GM23338 (cell line): ENCODE measurements at regions not wholly inside any gene's neighbourhood (a gene's known extent, or its start where the extent isn't known, plus 50 kb on each side); places are given as distances from the start of the nearest gene placed in this dataset.

Source experiments
- ATAC-seq: fragments of 200-7000 bp; cut with Tn5 transposase; 3 replicates; pipeline ENCODE4 v1.9.1; 2020
- DNase-seq: peaks from one replicate; pipeline ENCODE4 v3.0.0-alpha.2; 2015; ENCODE audit warnings: low spot score
- H2AFZ ChIP-seq: fragments of 200-600 bp; sonication (generic); 2 replicates; pipeline ENCODE4 v1.8.0; 2016; ENCODE audit warnings: antibody characterized with exemption, mild to moderate bottlenecking, moderate library complexity
- H3F3A ChIP-seq: fragments of 200-600 bp; sonication (generic); replicated peaks from 2 replicates; pipeline ENCODE4 v1.8.0; 2017; ENCODE audit warnings: antibody characterized with exemption, mixed run types, low read depth
- H3K27ac ChIP-seq: fragments of 200-600 bp; sonication (generic); 2 replicates; pipeline ENCODE4 v1.6.1; 2016; ENCODE audit warnings: low read depth
- H3K27me3 ChIP-seq: fragments of 200-600 bp; sonication (generic); 2 replicates; pipeline ENCODE4 v1.8.0; 2016; ENCODE audit warnings: mild to moderate bottlenecking, mixed run types, moderate library complexity; ENCODE audit not compliant: insufficient read depth
- H3K36me3 ChIP-seq: fragments of 200-600 bp; sonication (generic); 2 replicates; pipeline ENCODE4 v1.8.0; 2016; ENCODE audit warnings: mild to moderate bottlenecking; ENCODE audit not compliant: insufficient read depth
- H3K4me1 ChIP-seq: fragments of 200-600 bp; sonication (generic); 2 replicates; pipeline ENCODE4 v1.8.0; 2016; ENCODE audit warnings: mild to moderate bottlenecking, moderate library complexity; ENCODE audit not compliant: insufficient read depth
- H3K4me2 ChIP-seq: fragments of 200-600 bp; sonication (generic); 2 replicates; pipeline ENCODE4 v1.7.1; 2017; ENCODE audit warnings: mixed run types
- H3K4me3 ChIP-seq: fragments of 200-600 bp; sonication (generic); 2 replicates; pipeline ENCODE4 v1.6.1; 2016; ENCODE audit warnings: mixed run types
- H3K79me2 ChIP-seq: fragments of 200-600 bp; sonication (generic); replicated peaks from 2 replicates; pipeline ENCODE4 v1.8.0; 2017; ENCODE audit warnings: mild to moderate bottlenecking; ENCODE audit not compliant: insufficient read depth
- H3K9me2 ChIP-seq: fragments of 200-600 bp; sonication (generic); 2 replicates; pipeline ENCODE4 v1.8.0; 2017; ENCODE audit not compliant: insufficient read depth
- H4K20me1 ChIP-seq: fragments of 200-600 bp; sonication (generic); replicated peaks from 2 replicates; pipeline ENCODE4 v1.8.0; 2017; ENCODE audit warnings: mild to moderate bottlenecking; ENCODE audit not compliant: insufficient read depth
- H3K27ac Mint-ChIP-seq: 2 replicates; pipeline ENCODE4 v1.8.0; 2020; ENCODE audit warnings: inconsistent platforms, mild to moderate bottlenecking, moderate library complexity, mixed read lengths
- H3K27me3 Mint-ChIP-seq: 3 replicates; pipeline ENCODE4 v1.8.0; 2022; ENCODE audit warnings: low read depth, mild to moderate bottlenecking, moderate library complexity, mixed read lengths, inconsistent platforms; ENCODE audit not compliant: insufficient read depth, poor library complexity
- H3K36me3 Mint-ChIP-seq: 3 replicates; pipeline ENCODE4 v1.8.0; 2021; ENCODE audit warnings: low read depth, mild to moderate bottlenecking, inconsistent platforms, moderate library complexity, mixed read lengths
- H3K4me1 Mint-ChIP-seq: 3 replicates; pipeline ENCODE4 v1.8.0; 2020; ENCODE audit warnings: mild to moderate bottlenecking, inconsistent platforms, mixed read lengths
- H3K4me3 Mint-ChIP-seq: 3 replicates; pipeline ENCODE4 v1.8.0; 2021; ENCODE audit warnings: moderate library complexity, mild to moderate bottlenecking, inconsistent platforms, mixed read lengths
- H3K9me3 Mint-ChIP-seq: 3 replicates; pipeline ENCODE4 v1.8.0; 2020; ENCODE audit warnings: moderate library complexity, mild to moderate bottlenecking, inconsistent platforms, mixed read lengths
- CREB1 ChIP-seq: fragments of 250-450 bp; sonication (Bioruptor Pico); IDR thresholded peaks from 2 replicates; pipeline ENCODE4 v1.5.0; 2020; ENCODE audit warnings: low read depth, mild to moderate bottlenecking, moderate library complexity
- EZH2 ChIP-seq: fragments of 200-600 bp; sonication (generic); IDR thresholded peaks from one replicate; pipeline ENCODE4 v1.8.0; 2017; ENCODE audit warnings: antibody characterized with exemption, mild to moderate bottlenecking, low read depth; ENCODE audit not compliant: unreplicated experiment
- EZH2phosphoT487 ChIP-seq: fragments of 200-600 bp; sonication (generic); IDR thresholded peaks from one replicate; pipeline ENCODE4 v1.8.1; 2018; ENCODE audit warnings: antibody characterized with exemption; ENCODE audit not compliant: unreplicated experiment
- JUNB ChIP-seq: IDR thresholded peaks from one replicate; pipeline ENCODE4 v1.6.1; 2016; ENCODE audit warnings: antibody characterized with exemption; ENCODE audit not compliant: unreplicated experiment
- POLR2AphosphoS5 ChIP-seq: IDR thresholded peaks from 2 replicates; pipeline ENCODE4 v1.6.1; 2016; ENCODE audit warnings: antibody characterized with exemption, low read depth
- REST ChIP-seq: IDR thresholded peaks from one replicate; pipeline ENCODE4 v1.6.1; 2018; ENCODE audit warnings: antibody characterized with exemption; ENCODE audit not compliant: unreplicated experiment
- STAT1 ChIP-seq: IDR thresholded peaks from one replicate; pipeline ENCODE4 v1.6.1; 2016; ENCODE audit warnings: antibody characterized with exemption; ENCODE audit not compliant: unreplicated experiment
- ZNF114 ChIP-seq: fragments of 250-450 bp; sonication (Bioruptor Pico); IDR thresholded peaks from 2 replicates; pipeline ENCODE4 v1.5.0; 2020; ENCODE audit warnings: mild to moderate bottlenecking, moderate library complexity
- ZNF331 ChIP-seq: fragments of 250-450 bp; sonication (Bioruptor Pico); IDR thresholded peaks from 2 replicates; pipeline ENCODE4 v1.5.0; 2020; ENCODE audit warnings: low read depth, mild to moderate bottlenecking, moderate library complexity
- TF ChIP-seq, protein P1 (sequence below): fragments of 250-450 bp; sonication (Bioruptor Pico); IDR thresholded peaks from 2 replicates; pipeline ENCODE4 v1.5.0; 2020; ENCODE audit warnings: mild to moderate bottlenecking, moderate library complexity
- TF ChIP-seq, protein P2 (sequence below), 2 experiments: fragments of 200-600 bp in 1 of 2; sonication (generic) in 1 of 2; conservative IDR thresholded peaks; 2 replicates each; pipeline versions ENCODE4 v1.5.1 to v1.6.1; 2016 to 2017; ENCODE audit warnings: antibody characterized with exemption in 2 of 2, low read depth in 2 of 2, mild to moderate bottlenecking in 2 of 2, moderate library complexity in 1 of 2
- TF ChIP-seq, protein P3 (sequence below): IDR thresholded peaks from 2 replicates; pipeline ENCODE4 v1.6.1; 2016; ENCODE audit warnings: antibody characterized with exemption

DNA sequence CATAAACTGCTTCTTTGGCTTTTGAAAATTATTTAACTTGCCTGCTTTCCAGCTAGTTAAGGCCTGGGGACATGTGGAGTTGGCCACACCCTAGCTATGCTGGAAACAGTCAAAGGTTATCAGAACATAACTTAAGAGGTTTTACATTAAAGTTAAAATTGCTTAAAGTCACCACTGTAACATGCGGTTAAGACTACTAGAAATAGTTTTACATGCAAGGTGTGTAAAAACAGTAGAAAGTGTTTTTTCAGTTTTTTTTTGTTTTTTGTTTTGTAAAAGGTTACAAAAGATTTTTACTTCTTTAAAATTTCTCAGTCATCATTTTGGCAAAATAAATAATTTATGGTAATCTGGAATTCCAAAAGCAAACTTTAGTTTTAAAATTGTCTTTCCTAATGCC is 763.1 kb downstream of the UQCRFS1 start:
- H3K79me2 ChIP-seq: no peaks in the 10 kb centered on the region
- no peaks in the 10 kb centered on the region for H4K20me1 ChIP-seq
- H2AFZ ChIP-seq: no peak overlapping the region
- H3K27me3 ChIP-seq: no peaks in the 10 kb centered on the region
- peaks cover 4% of the 10 kb centered on the region; the same call in 1 of the 3 replicates for H3K36me3 Mint-ChIP-seq
- no peak overlapping the region for H3K4me3 ChIP-seq
- TF ChIP-seq, protein P1, sequence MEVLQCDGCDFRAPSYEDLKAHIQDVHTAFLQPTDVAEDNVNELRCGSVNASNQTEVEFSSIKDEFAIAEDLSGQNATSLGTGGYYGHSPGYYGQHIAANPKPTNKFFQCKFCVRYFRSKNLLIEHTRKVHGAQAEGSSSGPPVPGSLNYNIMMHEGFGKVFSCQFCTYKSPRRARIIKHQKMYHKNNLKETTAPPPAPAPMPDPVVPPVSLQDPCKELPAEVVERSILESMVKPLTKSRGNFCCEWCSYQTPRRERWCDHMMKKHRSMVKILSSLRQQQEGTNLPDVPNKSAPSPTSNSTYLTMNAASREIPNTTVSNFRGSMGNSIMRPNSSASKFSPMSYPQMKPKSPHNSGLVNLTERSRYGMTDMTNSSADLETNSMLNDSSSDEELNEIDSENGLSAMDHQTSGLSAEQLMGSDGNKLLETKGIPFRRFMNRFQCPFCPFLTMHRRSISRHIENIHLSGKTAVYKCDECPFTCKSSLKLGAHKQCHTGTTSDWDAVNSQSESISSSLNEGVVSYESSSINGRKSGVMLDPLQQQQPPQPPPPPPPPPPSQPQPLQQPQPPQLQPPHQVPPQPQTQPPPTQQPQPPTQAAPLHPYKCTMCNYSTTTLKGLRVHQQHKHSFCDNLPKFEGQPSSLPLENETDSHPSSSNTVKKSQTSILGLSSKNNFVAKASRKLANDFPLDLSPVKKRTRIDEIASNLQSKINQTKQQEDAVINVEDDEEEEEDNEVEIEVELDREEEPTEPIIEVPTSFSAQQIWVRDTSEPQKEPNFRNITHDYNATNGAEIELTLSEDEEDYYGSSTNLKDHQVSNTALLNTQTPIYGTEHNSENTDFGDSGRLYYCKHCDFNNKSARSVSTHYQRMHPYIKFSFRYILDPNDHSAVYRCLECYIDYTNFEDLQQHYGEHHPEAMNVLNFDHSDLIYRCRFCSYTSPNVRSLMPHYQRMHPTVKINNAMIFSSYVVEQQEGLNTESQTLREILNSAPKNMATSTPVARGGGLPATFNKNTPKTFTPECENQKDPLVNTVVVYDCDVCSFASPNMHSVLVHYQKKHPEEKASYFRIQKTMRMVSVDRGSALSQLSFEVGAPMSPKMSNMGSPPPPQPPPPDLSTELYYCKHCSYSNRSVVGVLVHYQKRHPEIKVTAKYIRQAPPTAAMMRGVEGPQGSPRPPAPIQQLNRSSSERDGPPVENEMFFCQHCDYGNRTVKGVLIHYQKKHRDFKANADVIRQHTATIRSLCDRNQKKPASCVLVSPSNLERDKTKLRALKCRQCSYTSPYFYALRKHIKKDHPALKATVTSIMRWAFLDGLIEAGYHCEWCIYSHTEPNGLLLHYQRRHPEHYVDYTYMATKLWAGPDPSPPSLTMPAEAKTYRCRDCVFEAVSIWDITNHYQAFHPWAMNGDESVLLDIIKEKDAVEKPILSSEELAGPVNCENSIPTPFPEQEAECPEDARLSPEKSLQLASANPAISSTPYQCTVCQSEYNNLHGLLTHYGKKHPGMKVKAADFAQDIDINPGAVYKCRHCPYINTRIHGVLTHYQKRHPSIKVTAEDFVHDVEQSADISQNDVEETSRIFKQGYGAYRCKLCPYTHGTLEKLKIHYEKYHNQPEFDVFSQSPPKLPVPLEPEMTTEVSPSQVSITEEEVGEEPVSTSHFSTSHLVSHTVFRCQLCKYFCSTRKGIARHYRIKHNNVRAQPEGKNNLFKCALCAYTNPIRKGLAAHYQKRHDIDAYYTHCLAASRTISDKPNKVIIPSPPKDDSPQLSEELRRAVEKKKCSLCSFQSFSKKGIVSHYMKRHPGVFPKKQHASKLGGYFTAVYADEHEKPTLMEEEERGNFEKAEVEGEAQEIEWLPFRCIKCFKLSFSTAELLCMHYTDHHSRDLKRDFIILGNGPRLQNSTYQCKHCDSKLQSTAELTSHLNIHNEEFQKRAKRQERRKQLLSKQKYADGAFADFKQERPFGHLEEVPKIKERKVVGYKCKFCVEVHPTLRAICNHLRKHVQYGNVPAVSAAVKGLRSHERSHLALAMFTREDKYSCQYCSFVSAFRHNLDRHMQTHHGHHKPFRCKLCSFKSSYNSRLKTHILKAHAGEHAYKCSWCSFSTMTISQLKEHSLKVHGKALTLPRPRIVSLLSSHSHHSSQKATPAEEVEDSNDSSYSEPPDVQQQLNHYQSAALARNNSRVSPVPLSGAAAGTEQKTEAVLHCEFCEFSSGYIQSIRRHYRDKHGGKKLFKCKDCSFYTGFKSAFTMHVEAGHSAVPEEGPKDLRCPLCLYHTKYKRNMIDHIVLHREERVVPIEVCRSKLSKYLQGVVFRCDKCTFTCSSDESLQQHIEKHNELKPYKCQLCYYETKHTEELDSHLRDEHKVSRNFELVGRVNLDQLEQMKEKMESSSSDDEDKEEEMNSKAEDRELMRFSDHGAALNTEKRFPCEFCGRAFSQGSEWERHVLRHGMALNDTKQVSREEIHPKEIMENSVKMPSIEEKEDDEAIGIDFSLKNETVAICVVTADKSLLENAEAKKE: no peak
- TF ChIP-seq, protein P2, sequence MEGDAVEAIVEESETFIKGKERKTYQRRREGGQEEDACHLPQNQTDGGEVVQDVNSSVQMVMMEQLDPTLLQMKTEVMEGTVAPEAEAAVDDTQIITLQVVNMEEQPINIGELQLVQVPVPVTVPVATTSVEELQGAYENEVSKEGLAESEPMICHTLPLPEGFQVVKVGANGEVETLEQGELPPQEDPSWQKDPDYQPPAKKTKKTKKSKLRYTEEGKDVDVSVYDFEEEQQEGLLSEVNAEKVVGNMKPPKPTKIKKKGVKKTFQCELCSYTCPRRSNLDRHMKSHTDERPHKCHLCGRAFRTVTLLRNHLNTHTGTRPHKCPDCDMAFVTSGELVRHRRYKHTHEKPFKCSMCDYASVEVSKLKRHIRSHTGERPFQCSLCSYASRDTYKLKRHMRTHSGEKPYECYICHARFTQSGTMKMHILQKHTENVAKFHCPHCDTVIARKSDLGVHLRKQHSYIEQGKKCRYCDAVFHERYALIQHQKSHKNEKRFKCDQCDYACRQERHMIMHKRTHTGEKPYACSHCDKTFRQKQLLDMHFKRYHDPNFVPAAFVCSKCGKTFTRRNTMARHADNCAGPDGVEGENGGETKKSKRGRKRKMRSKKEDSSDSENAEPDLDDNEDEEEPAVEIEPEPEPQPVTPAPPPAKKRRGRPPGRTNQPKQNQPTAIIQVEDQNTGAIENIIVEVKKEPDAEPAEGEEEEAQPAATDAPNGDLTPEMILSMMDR (conservative IDR thresholded peaks at IDR 0.05; ENCODE audit: low read depth in 2 of 2): no peak
- TF ChIP-seq, protein P3, sequence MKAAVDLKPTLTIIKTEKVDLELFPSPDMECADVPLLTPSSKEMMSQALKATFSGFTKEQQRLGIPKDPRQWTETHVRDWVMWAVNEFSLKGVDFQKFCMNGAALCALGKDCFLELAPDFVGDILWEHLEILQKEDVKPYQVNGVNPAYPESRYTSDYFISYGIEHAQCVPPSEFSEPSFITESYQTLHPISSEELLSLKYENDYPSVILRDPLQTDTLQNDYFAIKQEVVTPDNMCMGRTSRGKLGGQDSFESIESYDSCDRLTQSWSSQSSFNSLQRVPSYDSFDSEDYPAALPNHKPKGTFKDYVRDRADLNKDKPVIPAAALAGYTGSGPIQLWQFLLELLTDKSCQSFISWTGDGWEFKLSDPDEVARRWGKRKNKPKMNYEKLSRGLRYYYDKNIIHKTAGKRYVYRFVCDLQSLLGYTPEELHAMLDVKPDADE: no peak
- TF ChIP-seq JUNB (no peak), STAT1 (no peak), CREB1 (CRISPR knock-in tag) (no peak), EZH2 (no peak), REST (no peak), ZNF331 (CRISPR knock-in tag) (no peak), POLR2AphosphoS5 (no peak), ZNF114 (no peak), EZH2phosphoT487 (no peak)
- no peak overlapping the region for H3K27ac Mint-ChIP-seq
- no peak overlapping the region for H3K27ac ChIP-seq
- peaks cover 42% of the 10 kb centered on the region for H3K4me1 Mint-ChIP-seq
- no peaks in the 10 kb centered on the region; the same call in 2 of the 3 replicates for H3K9me3 Mint-ChIP-seq
- no peak overlapping the region for H3K4me2 ChIP-seq
- H3K9me2 ChIP-seq: peaks cover 3% of the 10 kb centered on the region; the same call in 1 of the 2 replicates
- DNase-seq (no peak), ATAC-seq (no peak)
- H3F3A ChIP-seq: no peaks in the 10 kb centered on the region
- H3K27me3 Mint-ChIP-seq: peaks cover 12% of the 10 kb centered on the region
- no peaks in the 10 kb centered on the region for H3K36me3 ChIP-seq
- H3K4me3 Mint-ChIP-seq: no peak overlapping the region
- H3K4me1 ChIP-seq: peaks cover 24% of the 10 kb centered on the region
